Caco-2 (cell line): ENCODE measurements at regions not wholly inside any gene's neighbourhood (a gene's known extent, or its start where the extent isn't known, plus 50 kb on each side); places are given as distances from the start of the nearest gene placed in this dataset.

Experiments
- BruUV-seq: library from RNA; stranded (reverse); fragments of 400-500 nt; replicated peaks from 2 replicates; lab custom pipeline; 2021; lab: Mats Ljungman, UMichigan
- CTCF ChIA-PET: fragments of 300-600 bp; sonication (Branson Sonifier 250); formaldehyde crosslinking; loops from one replicate; lab custom pipeline; 2022; ENCODE audit warnings: antibody characterized with exemption; lab: Charles Lee
- POLR2A ChIA-PET: fragments of 300-600 bp; sonication (Branson Sonifier 250); formaldehyde crosslinking; loops from one replicate; lab custom pipeline; 2022; ENCODE audit warnings: antibody characterized with exemption; lab: Charles Lee
- DNase-seq, 2 experiments: peaks; one replicate each; pipeline versions ENCODE4 v3.0.0 to v3.0.0-alpha.2; 2020 to 2022
- H3K27me3 ChIP-seq: replicated peaks from 2 replicates; pipeline ENCODE4 v1.6.0; 2011; ENCODE audit warnings: low read length; ENCODE audit not compliant: control insufficient read depth, insufficient read depth
- H3K36me3 ChIP-seq: 2 replicates; pipeline ENCODE4 v1.5.1; 2011; ENCODE audit warnings: low read length; ENCODE audit not compliant: control insufficient read depth, insufficient read depth
- H3K4me1 ChIP-seq: fragments of 250-450 bp; sonication (Bioruptor Pico); 2 replicates; pipeline ENCODE4 v1.5.1; 2020; ENCODE audit warnings: mild to moderate bottlenecking
- H3K4me3 ChIP-seq: 2 replicates; pipeline ENCODE4 v1.5.1; 2011; ENCODE audit warnings: low read depth, mild to moderate bottlenecking, control low read depth, low read length
- H3K9me3 ChIP-seq: fragments of 250-450 bp; sonication (Bioruptor Pico); 2 replicates; pipeline ENCODE4 v1.5.1; 2020; ENCODE audit warnings: mild to moderate bottlenecking, moderate library complexity
- H3K27ac Mint-ChIP-seq: one replicate; pipeline ENCODE4 v1.8.0; 2022; ENCODE audit warnings: mixed read lengths; ENCODE audit not compliant: unreplicated experiment
- H3K27me3 Mint-ChIP-seq: one replicate; pipeline ENCODE4 v1.8.0; 2022; ENCODE audit warnings: mixed read lengths; ENCODE audit not compliant: insufficient read depth, unreplicated experiment
- H3K36me3 Mint-ChIP-seq: one replicate; pipeline ENCODE4 v1.8.0; 2022; ENCODE audit warnings: mild to moderate bottlenecking, mixed read lengths; ENCODE audit not compliant: insufficient read depth, unreplicated experiment
- H3K4me1 Mint-ChIP-seq: one replicate; pipeline ENCODE4 v1.8.0; 2022; ENCODE audit warnings: low read depth, mixed read lengths; ENCODE audit not compliant: unreplicated experiment
- H3K4me3 Mint-ChIP-seq: one replicate; pipeline ENCODE4 v1.8.0; 2022; ENCODE audit warnings: mild to moderate bottlenecking, moderate library complexity, mixed read lengths; ENCODE audit not compliant: unreplicated experiment
- H3K9me3 Mint-ChIP-seq: one replicate; pipeline ENCODE4 v1.8.0; 2022; ENCODE audit warnings: mixed read lengths; ENCODE audit not compliant: unreplicated experiment
- intact Hi-C: fragments of 100-400 bp; cut with micrococcal nuclease; formaldehyde crosslinking; loops from one replicate; pipeline ENCODE4 v1.10.0; 2022; ENCODE audit not compliant: unreplicated experiment
- TF ChIP-seq, protein P1 (sequence below), 2 experiments: fragments of 200-600 bp in 1 of 2; IDR thresholded peaks; 1 replicate in 1 of 2; 2 replicates in 1 of 2; pipeline versions ENCODE4 v1.5.1 to v1.8.0; 2011 to 2022; ENCODE audit warnings: antibody characterized with exemption in 1 of 2, control low read depth in 1 of 2, inconsistent platforms in 1 of 2, low read depth in 1 of 2, low read length in 1 of 2, mild to moderate bottlenecking in 1 of 2, moderate library complexity in 1 of 2; ENCODE audit not compliant: insufficient read depth in 1 of 2, severe bottlenecking in 1 of 2, unreplicated experiment in 1 of 2

DNA sequence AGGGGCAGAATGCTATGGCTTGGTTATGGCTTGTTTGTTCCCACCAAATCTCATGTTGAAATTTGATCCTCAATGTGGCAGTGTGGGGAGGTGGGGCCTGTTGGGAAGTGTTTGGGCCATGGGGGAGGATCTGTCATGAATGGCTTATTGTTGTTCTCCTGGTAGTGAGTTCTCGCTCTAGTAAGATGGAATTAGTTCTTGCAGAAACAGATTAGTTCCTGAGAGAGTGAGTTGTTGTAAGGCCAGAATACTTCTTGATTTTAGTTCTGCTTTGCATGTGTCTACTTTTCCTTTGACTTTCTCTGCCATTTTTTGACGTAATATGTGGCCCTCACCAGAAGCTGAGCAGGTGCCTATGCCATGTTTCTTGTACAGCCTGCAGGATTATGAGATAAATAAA, 188.2 kb downstream of the KIF20B start:
- TF ChIP-seq, protein P1, sequence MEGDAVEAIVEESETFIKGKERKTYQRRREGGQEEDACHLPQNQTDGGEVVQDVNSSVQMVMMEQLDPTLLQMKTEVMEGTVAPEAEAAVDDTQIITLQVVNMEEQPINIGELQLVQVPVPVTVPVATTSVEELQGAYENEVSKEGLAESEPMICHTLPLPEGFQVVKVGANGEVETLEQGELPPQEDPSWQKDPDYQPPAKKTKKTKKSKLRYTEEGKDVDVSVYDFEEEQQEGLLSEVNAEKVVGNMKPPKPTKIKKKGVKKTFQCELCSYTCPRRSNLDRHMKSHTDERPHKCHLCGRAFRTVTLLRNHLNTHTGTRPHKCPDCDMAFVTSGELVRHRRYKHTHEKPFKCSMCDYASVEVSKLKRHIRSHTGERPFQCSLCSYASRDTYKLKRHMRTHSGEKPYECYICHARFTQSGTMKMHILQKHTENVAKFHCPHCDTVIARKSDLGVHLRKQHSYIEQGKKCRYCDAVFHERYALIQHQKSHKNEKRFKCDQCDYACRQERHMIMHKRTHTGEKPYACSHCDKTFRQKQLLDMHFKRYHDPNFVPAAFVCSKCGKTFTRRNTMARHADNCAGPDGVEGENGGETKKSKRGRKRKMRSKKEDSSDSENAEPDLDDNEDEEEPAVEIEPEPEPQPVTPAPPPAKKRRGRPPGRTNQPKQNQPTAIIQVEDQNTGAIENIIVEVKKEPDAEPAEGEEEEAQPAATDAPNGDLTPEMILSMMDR (IDR thresholded peaks at IDR 0.05; ENCODE audit: insufficient read depth in 1 of 2, low read depth in 1 of 2, low read length in 1 of 2, severe bottlenecking in 1 of 2, unreplicated experiment in 1 of 2) = no peak
- intact Hi-C loops = no loop called here
- DNase-seq = no peak
- H3K4me3 Mint-ChIP-seq = no peak overlapping the region
- no peaks in the 10 kb centered on the region for H3K27me3 Mint-ChIP-seq
- H3K36me3 Mint-ChIP-seq = no peaks in the 10 kb centered on the region
- Histone ChIP-seq H3K27me3 (no peaks in the 10 kb centered on the region), H3K36me3 (no peaks in the 10 kb centered on the region), H3K4me3 (no peak overlapping the region), H3K9me3 (no peaks in the 10 kb centered on the region), H3K4me1 (no peaks in the 10 kb centered on the region)
- CTCF ChIA-PET = no interaction called here
- H3K4me1 Mint-ChIP-seq = no peaks in the 10 kb centered on the region
- BruUV-seq = no TSS peak
- POLR2A ChIA-PET = no interaction called here
- H3K27ac Mint-ChIP-seq = no peak overlapping the region
- H3K9me3 Mint-ChIP-seq = no peaks in the 10 kb centered on the region

DNA sequence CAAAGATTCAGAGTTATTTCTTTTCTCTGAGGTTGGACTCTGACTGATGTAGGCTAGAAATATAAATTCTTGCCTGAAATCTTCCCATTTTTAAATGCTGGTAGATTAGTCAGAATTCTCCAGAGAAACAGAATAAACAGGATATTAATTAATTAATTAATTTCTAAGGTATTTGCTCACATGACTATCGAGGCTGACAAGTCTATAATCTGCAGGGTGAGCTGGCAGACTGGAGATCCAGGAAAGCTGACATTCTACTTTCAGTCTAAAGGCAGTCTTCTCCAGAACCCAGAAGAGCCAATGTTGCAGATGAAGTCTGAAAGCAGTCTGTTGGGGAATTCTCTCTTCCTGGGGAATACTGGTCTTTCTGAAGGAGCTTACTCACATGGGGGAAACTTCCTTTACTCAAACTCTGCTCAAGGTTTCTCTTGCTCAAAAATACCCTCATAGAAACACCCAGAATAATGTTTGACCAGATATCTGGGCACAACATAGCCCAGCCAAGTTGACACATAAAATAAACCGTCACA, 189.7 kb downstream of the KIF20B start:
- DNase-seq = no peak
- ChIA-PET POLR2A (no interaction called here), CTCF (no interaction called here)
- Mint-ChIP-seq H3K27ac (no peak overlapping the region), H3K9me3 (no peaks in the 10 kb centered on the region), H3K36me3 (no peaks in the 10 kb centered on the region), H3K4me1 (no peaks in the 10 kb centered on the region), H3K27me3 (peaks cover 4% of the 10 kb centered on the region), H3K4me3 (no peak overlapping the region)
- TF ChIP-seq, protein P1 (IDR thresholded peaks at IDR 0.05; ENCODE audit: insufficient read depth in 1 of 2, low read depth in 1 of 2, low read length in 1 of 2, severe bottlenecking in 1 of 2, unreplicated experiment in 1 of 2) = no peak
- Histone ChIP-seq H3K36me3 (no peaks in the 10 kb centered on the region), H3K9me3 (no peaks in the 10 kb centered on the region), H3K27me3 (no peaks in the 10 kb centered on the region), H3K4me3 (no peak overlapping the region), H3K4me1 (no peaks in the 10 kb centered on the region)
- no TSS peak for BruUV-seq
- intact Hi-C loops = no loop called here

DNA sequence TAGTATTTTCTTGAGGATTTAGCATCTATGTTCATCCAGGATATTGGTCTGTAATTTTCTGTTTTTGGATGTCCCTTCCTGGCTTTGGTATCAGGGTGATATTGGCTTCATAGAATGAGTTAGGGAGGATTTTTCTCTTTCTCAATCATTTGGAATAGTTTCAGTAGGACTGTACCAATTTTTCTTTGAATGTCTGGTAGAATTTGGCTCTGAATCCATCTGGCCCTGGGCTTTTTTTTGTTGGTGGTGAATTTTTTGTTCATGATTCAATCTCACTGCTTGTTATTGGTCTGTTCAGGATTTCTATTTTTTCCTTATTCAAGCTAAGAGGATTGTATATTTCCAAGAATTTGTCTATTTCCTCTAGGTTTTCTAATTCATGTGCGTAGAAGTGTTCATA, 192.7 kb downstream of the KIF20B start:
- Mint-ChIP-seq H3K27ac (no peak overlapping the region), H3K4me1 (no peaks in the 10 kb centered on the region), H3K9me3 (no peaks in the 10 kb centered on the region), H3K4me3 (no peak overlapping the region), H3K27me3 (peaks cover 4% of the 10 kb centered on the region), H3K36me3 (no peaks in the 10 kb centered on the region)
- intact Hi-C loops = no loop called here
- no TSS peak for BruUV-seq
- POLR2A ChIA-PET = no interaction called here
- TF ChIP-seq, protein P1 (IDR thresholded peaks at IDR 0.05; ENCODE audit: insufficient read depth in 1 of 2, low read depth in 1 of 2, low read length in 1 of 2, severe bottlenecking in 1 of 2, unreplicated experiment in 1 of 2) = no peak
- Histone ChIP-seq H3K4me1 (no peaks in the 10 kb centered on the region), H3K36me3 (no peaks in the 10 kb centered on the region), H3K27me3 (no peaks in the 10 kb centered on the region), H3K9me3 (no peaks in the 10 kb centered on the region), H3K4me3 (no peak overlapping the region)
- CTCF ChIA-PET = no interaction called here
- DNase-seq = no peak
